ENCODE measurements at regions not wholly inside any gene's neighbourhood (a gene's known extent, or its start where the extent isn't known, plus 50 kb on each side); places are given as distances from the start of the nearest gene placed in this dataset.

GRCh38 chr2:4522498-4523421, 819.4 kb downstream of the DCDC2C start:
- DNase-seq (ENCODE audit: low read depth), result no peak
- TF ChIP-seq CTCF (conservative IDR thresholded peaks at IDR 0.05; ENCODE audit: low read depth, low read length), result no peak
- no peak overlapping the region for H3K4me3 ChIP-seq (ENCODE audit: low read depth, low read length)

GRCh38 chr2:4527416-4527815, 824.0 kb downstream of the DCDC2C start:
- H3K4me3 ChIP-seq (ENCODE audit: low read depth, low read length), result no peak overlapping the region
- DNase-seq (ENCODE audit: low read depth), result no peak
- TF ChIP-seq CTCF (conservative IDR thresholded peaks at IDR 0.05; ENCODE audit: low read depth, low read length), result no peak

- TF ChIP-seq CTCF (conservative IDR thresholded peaks at IDR 0.05; ENCODE audit: low read depth, low read length), result no peak
- DNase-seq (ENCODE audit: low read depth), result no peak
- no peak overlapping the region for H3K4me3 ChIP-seq (ENCODE audit: low read depth, low read length)
Measured at GRCh38 chr2:4528246-4528645, 824.9 kb downstream of the DCDC2C start.

GRCh38 chr2:4528773-4529172, 825.4 kb downstream of the DCDC2C start:
- no peak for TF ChIP-seq CTCF (conservative IDR thresholded peaks at IDR 0.05; ENCODE audit: low read depth, low read length)
- H3K4me3 ChIP-seq (ENCODE audit: low read depth, low read length), result no peak overlapping the region
- no peak for DNase-seq (ENCODE audit: low read depth)

- DNase-seq (ENCODE audit: low read depth), result no peak
- TF ChIP-seq CTCF (conservative IDR thresholded peaks at IDR 0.05; ENCODE audit: low read depth, low read length), result no peak
- H3K4me3 ChIP-seq (ENCODE audit: low read depth, low read length), result no peak overlapping the region
Measured at GRCh38 chr2:4529738-4530137, 826.4 kb downstream of the DCDC2C start.

- no peak for TF ChIP-seq CTCF (conservative IDR thresholded peaks at IDR 0.05; ENCODE audit: low read depth, low read length)
- no peak overlapping the region for H3K4me3 ChIP-seq (ENCODE audit: low read depth, low read length)
- no peak for DNase-seq (ENCODE audit: low read depth)
Measured at GRCh38 chr2:4530231-4530630, 826.9 kb downstream of the DCDC2C start.

- DNase-seq (ENCODE audit: low read depth), result no peak
- no peak for TF ChIP-seq CTCF (conservative IDR thresholded peaks at IDR 0.05; ENCODE audit: low read depth, low read length)
- no peak overlapping the region for H3K4me3 ChIP-seq (ENCODE audit: low read depth, low read length)
Measured at GRCh38 chr2:4533806-4534205, 830.4 kb downstream of the DCDC2C start.
